Mucosa of descending colon (tissue), 3 donors: ENCODE measurements at regions not wholly inside any gene's neighbourhood (a gene's known extent, or its start where the extent isn't known, plus 50 kb on each side); places are given as distances from the start of the nearest gene placed in this dataset.

Source experiments
- ATAC-seq: fragments of 200-7000 bp; cut with Tn5 transposase; one replicate; pipeline ENCODE4 v1.9.1; 2020; ENCODE audit warnings: mild to moderate bottlenecking, moderate library complexity
- DNase-seq, 3 donors: peaks; one replicate each; pipeline ENCODE4 v3.0.0-alpha.2; 2020
- H3K36me3 ChIP-seq: fragments of 200-600 bp; one replicate; pipeline ENCODE4 v1.8.0; 2021; ENCODE audit warnings: low read depth, mild to moderate bottlenecking
- H3K4me1 ChIP-seq: fragments of 200-600 bp; one replicate; pipeline ENCODE4 v1.8.0; 2021; ENCODE audit warnings: low read depth, mild to moderate bottlenecking
- H3K4me3 ChIP-seq: fragments of 200-600 bp; one replicate; pipeline ENCODE4 v1.8.0; 2021; ENCODE audit warnings: mild to moderate bottlenecking
- H3K9me3 ChIP-seq: fragments of 200-600 bp; one replicate; pipeline ENCODE4 v1.8.0; 2021; ENCODE audit warnings: mild to moderate bottlenecking
- intact Hi-C, 2 donors: fragments of 100-400 bp; cut with DNase I in 1 of 2; cut with micrococcal nuclease in 1 of 2; formaldehyde crosslinking; loops; one replicate each; pipeline versions ENCODE4 v1.11.0 to v1.11.1; 2022; cut with DNase I, micrococcal nuclease
- TF ChIP-seq, protein P1 (sequence below): fragments of 200-600 bp; IDR thresholded peaks from one replicate; pipeline ENCODE4 v1.8.0; 2022; ENCODE audit warnings: antibody characterized with exemption, mild to moderate bottlenecking
- donor health status: DM: no; HTN: no; CAD: no; lungs with moderate emphysema.
- donor health status: DM: no; HTN: no; CAD: no.
- donor health status: DM: no; HTN: yes; CAD: no.

DNA sequence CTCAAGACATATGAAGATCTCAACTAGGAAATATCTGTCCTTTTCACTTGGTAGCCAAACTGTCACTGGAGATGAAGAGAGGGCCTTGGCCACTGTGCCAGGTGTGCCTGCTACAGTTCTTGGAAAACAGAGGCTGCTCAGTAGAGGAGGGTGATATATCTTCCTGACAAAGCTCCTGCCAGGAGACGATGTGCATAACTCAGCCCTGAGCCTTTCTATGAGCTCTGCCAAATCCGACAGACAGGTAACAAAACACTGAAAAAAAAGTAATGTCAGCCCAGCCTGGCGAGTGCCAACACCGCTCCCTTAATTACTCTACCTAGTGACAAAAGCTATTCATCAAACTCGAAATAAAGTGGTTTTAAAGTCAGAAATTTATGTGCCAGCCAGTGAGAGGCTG lies 123.2 kb downstream of the MFSD1 start:
- Histone ChIP-seq H3K4me3 (no peak overlapping the region), H3K36me3 (no peaks in the 10 kb centered on the region), H3K4me1 (no peaks in the 10 kb centered on the region), H3K9me3 (no peaks in the 10 kb centered on the region)
- TF ChIP-seq, protein P1, sequence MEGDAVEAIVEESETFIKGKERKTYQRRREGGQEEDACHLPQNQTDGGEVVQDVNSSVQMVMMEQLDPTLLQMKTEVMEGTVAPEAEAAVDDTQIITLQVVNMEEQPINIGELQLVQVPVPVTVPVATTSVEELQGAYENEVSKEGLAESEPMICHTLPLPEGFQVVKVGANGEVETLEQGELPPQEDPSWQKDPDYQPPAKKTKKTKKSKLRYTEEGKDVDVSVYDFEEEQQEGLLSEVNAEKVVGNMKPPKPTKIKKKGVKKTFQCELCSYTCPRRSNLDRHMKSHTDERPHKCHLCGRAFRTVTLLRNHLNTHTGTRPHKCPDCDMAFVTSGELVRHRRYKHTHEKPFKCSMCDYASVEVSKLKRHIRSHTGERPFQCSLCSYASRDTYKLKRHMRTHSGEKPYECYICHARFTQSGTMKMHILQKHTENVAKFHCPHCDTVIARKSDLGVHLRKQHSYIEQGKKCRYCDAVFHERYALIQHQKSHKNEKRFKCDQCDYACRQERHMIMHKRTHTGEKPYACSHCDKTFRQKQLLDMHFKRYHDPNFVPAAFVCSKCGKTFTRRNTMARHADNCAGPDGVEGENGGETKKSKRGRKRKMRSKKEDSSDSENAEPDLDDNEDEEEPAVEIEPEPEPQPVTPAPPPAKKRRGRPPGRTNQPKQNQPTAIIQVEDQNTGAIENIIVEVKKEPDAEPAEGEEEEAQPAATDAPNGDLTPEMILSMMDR, result no peak
- no peak for ATAC-seq
- intact Hi-C loops, result no loop called here
- no peak for DNase-seq

DNA sequence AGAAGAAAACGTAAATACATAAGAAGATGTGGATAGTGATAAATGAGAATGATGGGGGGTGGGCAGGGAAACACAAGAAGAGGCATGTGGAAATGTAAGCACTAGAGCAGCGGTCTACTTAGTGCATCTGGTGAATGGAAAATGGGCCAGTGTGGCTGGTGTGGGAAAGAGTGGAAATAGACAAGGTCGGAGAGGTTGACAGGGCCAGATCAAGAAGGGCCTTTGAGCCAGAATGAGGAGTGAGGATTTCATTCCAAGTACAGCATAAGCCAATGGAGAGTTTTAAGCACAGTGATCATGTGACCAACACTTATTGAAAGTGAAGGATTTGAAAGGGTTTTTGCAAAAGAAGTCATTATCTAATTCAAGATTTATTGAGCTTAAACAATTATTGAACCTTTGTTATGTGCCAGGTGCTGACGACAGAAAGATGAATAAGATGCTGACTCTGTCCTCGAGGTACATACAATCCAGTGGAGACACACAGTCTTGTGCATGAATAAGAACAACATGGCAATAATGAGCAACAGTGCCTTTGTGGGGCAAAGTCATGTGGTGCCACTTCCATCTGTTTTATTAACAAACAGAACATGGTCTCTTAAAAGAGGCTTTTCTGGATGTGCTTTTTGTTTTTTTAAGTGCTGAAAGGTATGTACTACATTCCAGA lies 124.1 kb downstream of the MFSD1 start:
- H3K9me3 ChIP-seq, result no peaks in the 10 kb centered on the region
- H3K4me1 ChIP-seq, result no peaks in the 10 kb centered on the region
- no peak for ATAC-seq
- intact Hi-C loops, result no loop called here
- no peaks in the 10 kb centered on the region for H3K36me3 ChIP-seq
- no peak overlapping the region for H3K4me3 ChIP-seq
- DNase-seq, result no peak
- TF ChIP-seq, protein P1, result no peak

DNA sequence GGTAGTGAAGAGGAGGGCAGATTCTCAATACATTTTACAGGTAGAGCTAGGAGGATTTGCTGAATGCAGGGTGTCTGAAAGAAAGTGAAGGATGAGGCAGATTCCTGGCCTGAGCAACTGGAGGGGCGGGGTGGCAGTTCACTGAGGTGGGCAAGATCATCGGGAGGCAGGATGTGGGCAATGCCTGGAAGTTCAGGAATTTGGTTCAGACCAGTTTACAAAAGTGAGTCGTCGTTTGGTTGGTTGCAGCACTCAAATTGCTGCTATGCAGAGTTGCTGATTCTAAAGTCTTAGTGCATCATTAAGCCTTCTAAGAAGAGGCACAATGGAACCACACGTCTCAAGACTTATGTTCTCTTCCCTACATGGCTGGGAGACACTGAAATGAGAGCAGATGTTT lies 134.0 kb downstream of the MFSD1 start:
- Histone ChIP-seq H3K9me3 (no peaks in the 10 kb centered on the region), H3K4me3 (no peak overlapping the region), H3K36me3 (no peaks in the 10 kb centered on the region), H3K4me1 (no peaks in the 10 kb centered on the region)
- DNase-seq (no peak), ATAC-seq (no peak)
- intact Hi-C loops, result no loop called here
- TF ChIP-seq, protein P1, result no peak

DNA sequence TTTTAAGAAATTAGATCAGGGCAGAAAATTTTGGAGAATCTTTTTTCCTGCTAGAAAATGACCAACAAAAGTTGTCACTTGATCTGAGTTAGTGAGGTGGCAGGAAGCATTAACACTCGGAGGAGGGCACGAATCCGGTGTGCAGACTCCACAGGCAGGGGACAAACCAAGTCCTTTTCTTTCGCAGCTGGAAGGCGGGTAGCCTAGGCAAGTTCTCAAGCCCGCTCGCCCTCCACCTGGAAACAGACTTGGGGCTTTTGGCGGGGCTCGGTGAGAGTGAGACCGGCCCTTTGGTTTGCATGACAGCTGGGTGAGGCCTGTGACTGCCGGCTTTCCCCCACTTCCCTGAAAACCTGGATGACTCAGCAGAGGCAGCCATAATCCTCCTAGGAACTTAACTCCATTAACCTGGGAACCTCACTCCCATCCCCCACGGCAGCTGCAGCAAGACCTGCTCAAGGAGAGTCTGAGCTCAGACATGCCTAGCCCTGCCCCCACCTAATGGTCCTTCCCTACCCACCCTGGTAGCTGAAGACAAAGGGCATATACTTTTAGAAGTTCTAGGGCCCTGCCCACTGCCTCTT lies 134.8 kb downstream of the MFSD1 start:
- no peak overlapping the region for H3K4me3 ChIP-seq
- intact Hi-C loops, result no loop called here
- DNase-seq (no peak), ATAC-seq (no peak)
- no peaks in the 10 kb centered on the region for H3K4me1 ChIP-seq
- TF ChIP-seq, protein P1, result no peak
- no peaks in the 10 kb centered on the region for H3K9me3 ChIP-seq
- H3K36me3 ChIP-seq, result no peaks in the 10 kb centered on the region

DNA sequence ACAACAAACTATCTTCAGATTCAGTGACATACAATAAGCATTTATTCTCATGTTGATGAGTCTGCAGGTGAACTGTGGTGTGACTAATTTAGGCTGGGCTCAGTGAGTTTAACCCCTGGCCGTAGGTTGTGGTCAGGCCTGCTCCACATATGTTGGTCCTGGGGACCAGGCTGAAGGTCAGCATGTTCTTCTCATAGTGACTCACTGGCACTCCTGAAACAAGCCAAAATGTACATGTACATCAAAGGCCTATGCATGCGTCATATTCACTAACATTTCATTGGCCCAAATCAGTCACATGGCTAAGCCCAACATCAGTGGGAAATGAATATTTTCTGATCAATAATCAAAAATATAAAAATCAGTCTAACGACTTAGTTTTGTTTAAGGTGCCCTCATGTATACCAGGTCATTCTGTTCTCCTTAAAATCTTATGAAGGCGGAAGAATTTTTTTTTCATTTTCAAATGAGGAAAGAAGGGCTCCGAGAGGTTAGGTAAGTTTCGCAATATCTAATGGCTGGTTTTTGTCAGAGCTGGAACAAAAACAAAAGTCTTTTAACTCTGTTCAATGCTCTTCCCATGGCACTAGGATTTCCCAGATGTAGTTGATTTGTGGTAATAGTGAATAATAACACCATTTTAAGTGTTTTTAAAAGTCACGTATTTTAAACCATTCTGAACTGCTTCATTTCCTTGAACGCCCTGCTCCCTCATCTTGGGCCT lies 148.5 kb downstream of the MFSD1 start:
- Histone ChIP-seq H3K4me3 (no peak overlapping the region), H3K36me3 (no peaks in the 10 kb centered on the region), H3K9me3 (no peaks in the 10 kb centered on the region), H3K4me1 (no peaks in the 10 kb centered on the region)
- no peak for ATAC-seq
- intact Hi-C loops, result no loop called here
- TF ChIP-seq, protein P1, result no peak
- no peak for DNase-seq
